ENCODE measurements at regions not wholly inside any gene's neighbourhood (a gene's known extent, or its start where the extent isn't known, plus 50 kb on each side); places are given as distances from the start of the nearest gene placed in this dataset.
"Not testable (repeated sequence)": the region's sequence is repeated elsewhere in the genome, so short reads cannot be mapped to it uniquely, and the experiment has no call there.

DNA sequence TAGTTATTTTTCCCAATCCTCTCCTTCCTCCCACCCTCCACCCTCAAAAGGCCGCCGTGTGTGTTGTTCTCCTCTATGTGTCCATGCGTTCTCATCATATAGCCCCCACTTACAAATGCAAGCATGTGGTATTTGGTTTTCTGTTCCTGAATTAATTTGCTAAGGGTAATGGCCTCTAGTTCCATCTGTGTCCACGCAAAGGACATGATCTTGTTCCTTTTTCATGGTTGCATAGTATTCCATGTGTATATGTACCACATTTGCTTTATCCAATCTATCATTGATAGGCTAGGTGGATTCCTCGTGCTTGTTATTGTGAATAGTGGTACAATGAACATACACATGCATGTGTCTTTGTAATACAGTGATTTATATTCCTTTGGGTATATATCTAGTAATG lies 1193.7 kb downstream of the RPA4 start:
- Mint-ChIP-seq H3K4me3 (no peak overlapping the region), H3K4me1 (no peaks in the 10 kb centered on the region), H3K27me3 (no peaks in the 10 kb centered on the region), H3K36me3 (ENCODE audit: low read depth) (no peaks in the 10 kb centered on the region), H3K27ac (no peak overlapping the region), H3K9me3 (no peaks in the 10 kb centered on the region)
- no peak for DNase-seq
- intact Hi-C loops (cut with micrococcal nuclease): no loop called here

DNA sequence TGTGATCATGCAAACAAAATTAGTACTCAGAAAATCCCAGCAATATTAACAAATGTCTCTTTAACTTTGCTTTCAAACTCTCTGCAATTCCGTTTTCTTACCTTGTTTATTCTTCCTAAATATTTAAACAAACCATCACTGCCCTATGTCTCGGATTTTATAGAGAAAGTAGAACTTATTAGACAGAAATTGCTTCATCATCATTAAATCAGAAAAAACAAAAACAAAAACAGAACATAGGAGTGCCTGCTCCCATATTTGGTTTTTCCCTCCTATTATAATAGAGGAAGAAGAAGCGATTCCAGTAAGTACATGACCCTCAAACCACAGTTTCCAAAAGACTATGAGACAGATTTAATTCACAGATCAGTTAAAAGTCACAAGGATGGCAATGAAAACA lies 1228.0 kb downstream of the RPA4 start:
- intact Hi-C loops (cut with micrococcal nuclease): no loop called here
- DNase-seq: no peak
- H3K9me3 Mint-ChIP-seq: no peaks in the 10 kb centered on the region
- H3K4me3 Mint-ChIP-seq: no peak overlapping the region
- no peak overlapping the region for H3K27ac Mint-ChIP-seq
- no peaks in the 10 kb centered on the region for H3K36me3 Mint-ChIP-seq (ENCODE audit: low read depth)
- no peaks in the 10 kb centered on the region for H3K27me3 Mint-ChIP-seq
- no peaks in the 10 kb centered on the region for H3K4me1 Mint-ChIP-seq

DNA sequence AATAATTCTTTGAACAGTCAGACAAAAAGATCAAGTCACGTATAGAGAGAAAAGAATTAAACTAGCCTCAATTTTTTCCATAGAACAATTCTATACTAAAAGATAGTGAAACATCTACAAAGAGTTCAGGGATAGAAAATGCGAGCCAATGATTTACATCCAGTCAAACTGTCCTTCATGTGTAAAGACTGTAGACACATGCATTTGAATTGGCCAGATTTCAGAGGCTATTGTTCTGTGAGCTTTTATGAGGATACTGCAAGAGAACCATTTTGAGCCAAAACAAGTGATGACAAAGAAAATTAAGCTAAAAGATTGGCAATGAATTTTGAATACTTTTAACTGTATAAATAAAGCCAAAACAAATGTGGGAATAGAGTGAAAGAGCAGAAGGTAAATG lies 1230.3 kb downstream of the RPA4 start:
- Mint-ChIP-seq H3K4me1 (no peaks in the 10 kb centered on the region), H3K36me3 (ENCODE audit: low read depth) (no peaks in the 10 kb centered on the region)

DNA sequence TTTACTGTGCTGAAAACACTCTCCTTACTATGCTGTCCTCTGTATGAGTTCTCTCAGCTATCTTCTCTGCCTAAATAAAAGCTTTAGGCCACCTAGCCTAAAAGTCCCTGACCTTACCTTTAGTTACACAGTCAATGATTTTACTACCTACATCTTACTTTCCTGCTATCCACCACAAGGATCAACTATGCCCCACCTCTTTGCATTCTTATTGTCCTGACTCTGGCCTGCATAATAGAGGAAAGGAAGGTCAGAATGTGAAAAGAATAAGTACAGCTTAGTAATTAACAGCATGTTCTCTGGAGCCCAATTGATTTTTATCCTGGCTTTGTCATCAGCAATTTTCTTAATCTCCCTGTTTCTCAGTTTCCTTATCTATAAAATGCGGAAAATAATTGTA lies 1257.8 kb downstream of the RPA4 start:
- Mint-ChIP-seq H3K4me3 (no peak overlapping the region), H3K27me3 (no peaks in the 10 kb centered on the region), H3K27ac (no peak overlapping the region), H3K4me1 (no peaks in the 10 kb centered on the region), H3K36me3 (ENCODE audit: low read depth) (no peaks in the 10 kb centered on the region), H3K9me3 (no peaks in the 10 kb centered on the region)
- intact Hi-C loops (cut with micrococcal nuclease): no loop called here
- no peak for DNase-seq

More for the DNA sequence above, 1230.3 kb downstream of the RPA4 start:
- Mint-ChIP-seq H3K4me3 (no peak overlapping the region), H3K27me3 (no peaks in the 10 kb centered on the region), H3K27ac (no peak overlapping the region), H3K9me3 (no peaks in the 10 kb centered on the region)
- intact Hi-C loops (cut with micrococcal nuclease): no loop called here
- no peak for DNase-seq

DNA sequence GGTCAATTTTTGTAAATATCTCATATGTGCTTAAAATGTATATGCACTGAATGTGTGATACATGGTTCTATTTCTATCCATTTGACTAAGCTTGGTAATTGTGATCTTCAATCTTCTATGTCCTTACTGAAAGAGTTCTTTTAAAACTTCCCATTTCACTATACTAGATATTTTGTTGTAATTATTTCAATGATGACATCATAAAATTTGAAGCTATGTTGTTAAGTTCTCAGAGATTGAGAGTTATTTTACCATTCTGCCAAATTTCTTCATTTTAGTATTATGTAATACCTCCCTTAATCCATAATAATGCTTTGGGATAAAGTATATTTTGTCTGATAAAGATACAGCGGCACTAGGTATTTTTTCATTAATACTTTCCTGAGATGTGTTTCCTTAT lies 1307.3 kb downstream of the RPA4 start:
- Mint-ChIP-seq H3K27ac (no peak overlapping the region), H3K27me3 (no peaks in the 10 kb centered on the region), H3K4me3 (no peak overlapping the region), H3K36me3 (ENCODE audit: low read depth) (no peaks in the 10 kb centered on the region), H3K4me1 (no peaks in the 10 kb centered on the region), H3K9me3 (no peaks in the 10 kb centered on the region)
- intact Hi-C loops (cut with micrococcal nuclease): no loop called here
- no peak for DNase-seq

DNA sequence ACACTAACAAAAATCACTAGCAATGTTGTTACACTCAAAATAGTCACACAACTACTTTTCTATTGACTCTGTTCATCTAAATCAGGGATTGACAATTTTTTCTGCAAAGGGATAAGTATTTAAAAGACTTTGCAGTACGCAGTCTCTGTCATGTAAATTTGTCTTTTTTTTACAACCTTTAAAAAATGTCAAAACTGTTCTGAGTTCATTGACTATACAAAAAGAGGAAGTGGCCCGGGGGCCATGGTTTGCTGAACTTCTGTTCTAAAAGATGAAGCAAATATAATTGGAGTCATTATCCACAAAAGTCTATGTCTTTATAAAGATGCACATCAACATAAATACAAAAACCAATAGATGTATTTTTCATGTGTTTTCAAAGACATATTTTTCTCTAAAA lies 1310.3 kb downstream of the RPA4 start:
- no peaks in the 10 kb centered on the region for H3K9me3 Mint-ChIP-seq
- DNase-seq: no peak
- H3K4me3 Mint-ChIP-seq: no peak overlapping the region
- H3K4me1 Mint-ChIP-seq: no peaks in the 10 kb centered on the region
- H3K36me3 Mint-ChIP-seq (ENCODE audit: low read depth): no peaks in the 10 kb centered on the region
- H3K27ac Mint-ChIP-seq: no peak overlapping the region
- no peaks in the 10 kb centered on the region for H3K27me3 Mint-ChIP-seq
- intact Hi-C loops (cut with micrococcal nuclease): no loop called here

DNA sequence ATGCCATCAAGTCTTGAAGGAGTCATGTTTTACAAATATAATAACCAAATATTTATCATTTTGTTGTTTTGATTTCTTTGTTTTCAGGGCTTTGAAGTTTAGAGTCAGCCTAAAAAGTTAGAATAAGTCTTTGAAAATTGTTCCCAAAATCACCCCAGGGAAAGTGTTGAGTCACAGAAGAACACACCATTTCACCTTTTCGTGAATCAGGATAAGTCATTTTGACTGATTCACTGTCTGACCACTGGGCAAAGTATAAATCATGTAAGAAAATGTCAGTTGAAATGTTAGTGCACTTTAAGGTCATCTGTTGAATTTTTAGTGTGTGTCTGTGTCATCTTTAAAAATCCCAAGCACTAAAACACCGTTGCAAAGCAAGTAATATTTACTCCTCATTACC lies 1320.1 kb downstream of the RPA4 start:
- Mint-ChIP-seq H3K4me3 (no peak overlapping the region), H3K4me1 (no peaks in the 10 kb centered on the region), H3K27ac (no peak overlapping the region), H3K9me3 (no peaks in the 10 kb centered on the region), H3K27me3 (no peaks in the 10 kb centered on the region), H3K36me3 (ENCODE audit: low read depth) (no peaks in the 10 kb centered on the region)
- intact Hi-C loops (cut with micrococcal nuclease): no loop called here
- no peak for DNase-seq

DNA sequence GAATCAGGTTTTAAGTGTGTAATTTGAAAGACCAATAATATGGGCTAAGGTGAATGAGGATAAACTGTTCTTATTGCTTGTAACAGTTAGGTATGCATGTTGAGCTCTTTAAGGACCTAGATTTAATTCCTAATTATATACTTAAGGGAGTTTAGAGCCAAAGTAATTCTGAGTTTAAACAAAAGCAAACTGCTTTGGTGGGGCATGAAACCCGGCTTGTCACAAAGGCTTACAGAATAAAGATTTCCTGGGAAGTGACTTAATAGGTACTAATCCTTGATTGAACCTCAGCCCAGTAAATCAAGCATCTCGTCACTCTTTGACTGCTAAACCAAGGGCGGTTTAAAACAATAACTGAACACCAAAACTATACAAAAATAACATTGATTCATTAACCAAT lies 1324.2 kb downstream of the RPA4 start:
- no peak for DNase-seq
- intact Hi-C loops (cut with micrococcal nuclease): no loop called here
- Mint-ChIP-seq H3K9me3 (peaks cover 4% of the 10 kb centered on the region), H3K4me3 (no peak overlapping the region), H3K27ac (no peak overlapping the region), H3K27me3 (no peaks in the 10 kb centered on the region), H3K4me1 (no peaks in the 10 kb centered on the region), H3K36me3 (ENCODE audit: low read depth) (no peaks in the 10 kb centered on the region)

DNA sequence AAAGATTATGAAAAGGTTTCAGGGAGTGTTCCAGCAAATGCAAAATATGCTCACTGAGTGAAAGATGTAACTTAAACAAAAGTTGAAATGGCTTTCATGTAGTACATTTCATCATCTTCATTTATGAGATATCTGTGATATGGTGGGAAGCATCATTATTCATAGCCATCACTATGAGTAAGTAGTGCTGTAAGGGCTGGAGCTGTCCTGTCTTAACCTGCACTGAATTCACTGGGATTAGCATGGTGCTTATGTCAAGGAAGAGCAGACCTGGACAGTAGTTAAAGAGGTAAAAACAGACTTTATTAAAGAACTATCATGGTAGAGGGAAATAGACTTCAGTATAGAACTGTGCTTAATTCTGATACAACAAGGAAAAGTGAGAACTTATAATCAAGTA lies 1347.3 kb downstream of the RPA4 start:
- intact Hi-C loops (cut with micrococcal nuclease): no loop called here
- H3K36me3 Mint-ChIP-seq (ENCODE audit: low read depth): no peaks in the 10 kb centered on the region
- H3K4me3 Mint-ChIP-seq: no peak overlapping the region

DNA sequence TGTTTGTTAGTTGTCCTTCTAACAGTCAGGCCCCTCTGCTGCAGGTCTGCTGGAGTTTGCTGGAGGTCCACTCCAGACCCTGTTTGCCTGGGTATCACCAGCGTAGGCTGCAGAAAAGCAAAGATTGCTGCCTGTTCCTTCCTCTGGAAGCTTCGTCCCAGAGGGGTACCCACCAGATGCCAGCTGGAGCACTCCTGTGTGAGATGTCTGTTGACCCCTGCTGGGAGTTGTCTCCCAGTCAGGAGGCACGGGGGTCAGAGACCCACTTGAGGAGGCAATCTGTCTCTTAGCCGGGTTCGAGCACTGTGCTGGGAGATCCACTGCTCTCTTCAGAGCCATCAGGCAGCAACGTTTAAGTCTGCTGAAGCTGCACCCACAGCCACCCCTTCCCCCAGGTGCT lies 1356.4 kb downstream of the RPA4 start:
- H3K27ac Mint-ChIP-seq; H3K36me3 Mint-ChIP-seq (ENCODE audit: low read depth); H3K9me3 Mint-ChIP-seq; H3K27me3 Mint-ChIP-seq; H3K4me1 Mint-ChIP-seq; intact Hi-C loops (cut with micrococcal nuclease); DNase-seq; H3K4me3 Mint-ChIP-seq: not testable (repeated sequence)

More for the DNA sequence above, 1347.3 kb downstream of the RPA4 start:
- Mint-ChIP-seq H3K27me3 (no peaks in the 10 kb centered on the region), H3K27ac (no peak overlapping the region), H3K4me1 (no peaks in the 10 kb centered on the region), H3K9me3 (no peaks in the 10 kb centered on the region)
- no peak for DNase-seq

DNA sequence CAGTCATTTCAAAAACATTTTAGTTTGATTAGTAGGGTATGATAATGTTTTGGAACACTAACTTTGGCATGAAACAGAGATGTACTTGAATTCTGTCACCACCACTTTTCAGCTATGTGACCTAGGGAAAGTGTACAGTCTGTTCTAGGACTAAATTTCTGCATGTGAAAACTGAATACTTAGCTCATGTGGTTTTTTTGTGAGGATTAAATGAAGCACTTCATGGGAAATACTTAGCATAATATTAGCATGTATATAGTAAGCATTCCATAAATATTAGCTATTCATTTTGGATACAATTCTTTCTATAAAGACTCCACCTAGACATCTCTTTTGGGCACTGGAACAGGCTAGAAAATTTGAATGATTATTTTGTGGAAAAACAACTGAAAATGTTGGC lies 1379.4 kb downstream of the RPA4 start:
- H3K27me3 Mint-ChIP-seq: no peaks in the 10 kb centered on the region
- no peaks in the 10 kb centered on the region for H3K36me3 Mint-ChIP-seq (ENCODE audit: low read depth)
- no peak overlapping the region for H3K27ac Mint-ChIP-seq
- no peak for DNase-seq
- intact Hi-C loops (cut with micrococcal nuclease): no loop called here
- no peaks in the 10 kb centered on the region for H3K9me3 Mint-ChIP-seq
- H3K4me3 Mint-ChIP-seq: no peak overlapping the region
- H3K4me1 Mint-ChIP-seq: no peaks in the 10 kb centered on the region

DNA sequence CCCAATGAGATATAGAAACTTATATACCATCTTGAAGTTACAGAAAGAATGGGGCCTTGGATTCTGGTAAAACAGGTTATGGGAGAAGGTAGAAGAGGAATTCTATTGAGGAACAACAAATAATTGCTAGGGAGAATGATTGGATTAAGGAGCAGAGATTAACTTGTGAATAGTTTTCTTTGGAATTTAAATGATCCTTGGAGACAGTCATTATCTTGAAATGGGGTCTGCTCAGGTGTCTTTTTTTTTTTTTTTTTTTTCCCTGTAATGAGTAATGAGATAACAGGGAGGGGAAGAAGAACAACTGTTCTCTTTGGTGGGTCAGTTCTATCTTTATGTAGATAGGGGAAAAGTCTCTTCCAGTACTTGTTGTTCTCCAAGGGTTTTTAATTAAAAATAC lies 1406.0 kb downstream of the RPA4 start:
- peaks cover 4% of the 10 kb centered on the region for H3K9me3 Mint-ChIP-seq
- intact Hi-C loops (cut with micrococcal nuclease): no loop called here
- DNase-seq: no peak

DNA sequence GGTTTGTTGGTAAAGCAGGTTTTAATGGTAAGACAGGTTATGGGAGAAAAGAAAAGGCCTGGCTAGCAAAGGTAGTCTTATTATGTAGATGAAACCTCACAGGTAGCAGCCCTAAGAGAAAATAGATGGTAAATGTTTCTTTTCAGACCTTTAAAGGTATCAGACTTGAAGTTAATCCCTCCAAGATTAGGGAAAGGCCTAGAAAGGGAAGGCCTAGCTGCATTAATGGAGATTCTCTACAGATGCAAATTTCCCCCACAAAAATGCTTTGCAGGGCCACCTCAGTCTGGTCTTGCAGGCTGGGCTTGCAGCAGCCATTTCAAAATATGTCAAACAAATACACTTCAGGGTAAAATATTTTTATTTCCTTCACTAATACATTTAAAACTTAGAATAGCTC lies 1410.6 kb downstream of the RPA4 start:
- Mint-ChIP-seq H3K4me1 (no peaks in the 10 kb centered on the region), H3K9me3 (peaks cover 4% of the 10 kb centered on the region), H3K27ac (no peak overlapping the region), H3K27me3 (no peaks in the 10 kb centered on the region), H3K36me3 (ENCODE audit: low read depth) (no peaks in the 10 kb centered on the region), H3K4me3 (no peak overlapping the region)
- intact Hi-C loops (cut with micrococcal nuclease): no loop called here
- DNase-seq: no peak

More for the DNA sequence above, 1406.0 kb downstream of the RPA4 start:
- no peak overlapping the region for H3K27ac Mint-ChIP-seq
- H3K27me3 Mint-ChIP-seq: no peaks in the 10 kb centered on the region
- no peak overlapping the region for H3K4me3 Mint-ChIP-seq
- no peaks in the 10 kb centered on the region for H3K4me1 Mint-ChIP-seq
- no peaks in the 10 kb centered on the region for H3K36me3 Mint-ChIP-seq (ENCODE audit: low read depth)

DNA sequence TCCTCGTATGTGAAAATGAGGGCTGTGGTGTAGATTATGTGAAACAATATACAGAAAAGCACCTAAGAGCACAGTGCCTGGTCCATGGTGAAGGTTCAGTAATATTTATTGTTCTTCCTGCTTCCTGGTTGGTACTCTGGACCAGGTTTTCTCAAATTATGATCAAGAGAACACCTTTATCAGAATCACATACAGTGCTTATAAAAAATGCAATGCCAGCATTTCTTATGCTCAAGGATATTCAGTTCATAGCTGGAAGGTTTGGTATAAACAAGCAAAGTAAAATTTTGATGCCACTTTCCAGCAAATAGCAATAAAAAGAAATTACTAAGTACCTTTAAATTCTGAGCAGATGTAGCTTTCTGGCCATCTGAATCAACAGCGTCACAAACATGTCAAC lies 1412.4 kb downstream of the RPA4 start:
- no peak overlapping the region for H3K4me3 Mint-ChIP-seq
- H3K4me1 Mint-ChIP-seq: no peaks in the 10 kb centered on the region
- H3K27ac Mint-ChIP-seq: no peak overlapping the region
- no peak for DNase-seq
- intact Hi-C loops (cut with micrococcal nuclease): no loop called here
- no peaks in the 10 kb centered on the region for H3K27me3 Mint-ChIP-seq
- H3K36me3 Mint-ChIP-seq (ENCODE audit: low read depth): no peaks in the 10 kb centered on the region
- H3K9me3 Mint-ChIP-seq: no peaks in the 10 kb centered on the region

DNA sequence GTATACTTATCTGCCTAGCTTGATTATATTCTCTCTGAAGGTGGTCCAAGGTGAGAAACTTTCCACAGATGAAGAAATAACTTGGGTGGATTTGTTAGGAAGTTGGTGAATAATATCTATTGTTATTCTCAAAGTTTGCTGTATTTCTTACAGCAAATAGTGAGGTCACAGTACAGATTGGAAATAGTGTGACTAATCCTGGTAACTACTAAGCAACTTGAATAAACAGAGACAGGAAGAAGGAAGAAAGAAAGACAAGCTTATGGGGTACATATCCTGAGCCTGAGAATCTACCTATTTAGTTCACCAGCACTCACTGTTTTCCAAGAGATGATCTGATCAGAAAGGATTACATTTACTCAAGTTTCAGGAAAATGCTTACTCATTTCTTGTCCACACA lies 1416.1 kb downstream of the RPA4 start:
- Mint-ChIP-seq H3K36me3 (ENCODE audit: low read depth) (no peaks in the 10 kb centered on the region), H3K4me3 (no peak overlapping the region), H3K27me3 (no peaks in the 10 kb centered on the region), H3K4me1 (no peaks in the 10 kb centered on the region), H3K9me3 (no peaks in the 10 kb centered on the region), H3K27ac (no peak overlapping the region)
- no peak for DNase-seq
- intact Hi-C loops (cut with micrococcal nuclease): no loop called here

DNA sequence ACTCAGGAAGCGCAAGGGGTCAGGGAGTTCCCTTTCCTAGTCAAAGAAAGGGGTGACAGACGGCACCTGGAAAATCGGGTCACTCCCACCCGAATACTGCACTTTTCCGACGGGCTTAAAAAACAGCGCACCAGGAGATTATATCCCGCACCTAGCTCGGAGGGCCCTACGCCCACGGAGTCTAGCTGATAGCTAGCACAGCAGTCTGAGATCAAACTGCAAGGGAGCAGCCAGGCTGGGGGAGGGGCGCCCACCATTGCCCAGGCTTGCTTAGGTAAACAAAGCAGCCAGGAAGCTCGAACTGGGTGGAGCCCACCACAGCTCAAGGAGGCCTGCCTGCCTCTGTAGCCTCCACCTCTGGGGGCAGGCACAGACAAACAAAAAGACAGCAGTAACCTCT lies 1416.8 kb downstream of the RPA4 start:
- H3K4me3 Mint-ChIP-seq; H3K27ac Mint-ChIP-seq; H3K36me3 Mint-ChIP-seq (ENCODE audit: low read depth); H3K27me3 Mint-ChIP-seq; H3K9me3 Mint-ChIP-seq; H3K4me1 Mint-ChIP-seq; intact Hi-C loops (cut with micrococcal nuclease); DNase-seq: not testable (repeated sequence)

Data from activated CD4-positive, alpha-beta T cell treated with anti-CD3 and anti-CD28 coated beads, Interleukin-2, amount 10 ng/mL, durations not matched to agents 24 days and 14 days (primary cell).